WERI-Rb-1 (cell line): ENCODE measurements at regions not wholly inside any gene's neighbourhood (a gene's known extent, or its start where the extent isn't known, plus 50 kb on each side); places are given as distances from the start of the nearest gene placed in this dataset.

Experiments used
- DNase-seq: peaks from one replicate; pipeline ENCODE4 v3.0.0-alpha.2; 2020
- H3K27ac ChIP-seq: fragments of 250-450 bp; sonication (Bioruptor Pico); 2 replicates; pipeline ENCODE4 v1.5.1; 2020; ENCODE audit warnings: mild to moderate bottlenecking, moderate library complexity
- H3K27me3 ChIP-seq: fragments of 250-450 bp; sonication (Bioruptor Pico); 2 replicates; pipeline ENCODE4 v1.5.1; 2021; ENCODE audit warnings: mild to moderate bottlenecking, low read depth, moderate library complexity; ENCODE audit not compliant: insufficient read depth, severe bottlenecking
- H3K36me3 ChIP-seq: fragments of 250-450 bp; sonication (Bioruptor Pico); 2 replicates; pipeline ENCODE4 v1.5.1; 2020; ENCODE audit warnings: mild to moderate bottlenecking, moderate library complexity
- H3K4me3 ChIP-seq: 2 replicates; pipeline ENCODE4 v1.5.1; 2011; ENCODE audit warnings: low read depth, mild to moderate bottlenecking, control low read depth, low read length
- H3K9me3 ChIP-seq: fragments of 250-450 bp; sonication (Bioruptor Pico); 2 replicates; pipeline ENCODE4 v1.5.1; 2021; ENCODE audit warnings: mild to moderate bottlenecking, moderate library complexity; ENCODE audit not compliant: severe bottlenecking
- TF ChIP-seq, protein P1 (sequence below): IDR thresholded peaks from 2 replicates; pipeline ENCODE4 v1.5.1; 2011; ENCODE audit warnings: low read depth, mild to moderate bottlenecking, control low read depth, inconsistent platforms, low read length

- Histone ChIP-seq H3K9me3 (no peaks in the 10 kb centered on the region), H3K36me3 (no peaks in the 10 kb centered on the region), H3K27ac (no peak overlapping the region), H3K27me3 (no peaks in the 10 kb centered on the region), H3K4me3 (no peak overlapping the region)
- no peak for DNase-seq
- TF ChIP-seq, protein P1, sequence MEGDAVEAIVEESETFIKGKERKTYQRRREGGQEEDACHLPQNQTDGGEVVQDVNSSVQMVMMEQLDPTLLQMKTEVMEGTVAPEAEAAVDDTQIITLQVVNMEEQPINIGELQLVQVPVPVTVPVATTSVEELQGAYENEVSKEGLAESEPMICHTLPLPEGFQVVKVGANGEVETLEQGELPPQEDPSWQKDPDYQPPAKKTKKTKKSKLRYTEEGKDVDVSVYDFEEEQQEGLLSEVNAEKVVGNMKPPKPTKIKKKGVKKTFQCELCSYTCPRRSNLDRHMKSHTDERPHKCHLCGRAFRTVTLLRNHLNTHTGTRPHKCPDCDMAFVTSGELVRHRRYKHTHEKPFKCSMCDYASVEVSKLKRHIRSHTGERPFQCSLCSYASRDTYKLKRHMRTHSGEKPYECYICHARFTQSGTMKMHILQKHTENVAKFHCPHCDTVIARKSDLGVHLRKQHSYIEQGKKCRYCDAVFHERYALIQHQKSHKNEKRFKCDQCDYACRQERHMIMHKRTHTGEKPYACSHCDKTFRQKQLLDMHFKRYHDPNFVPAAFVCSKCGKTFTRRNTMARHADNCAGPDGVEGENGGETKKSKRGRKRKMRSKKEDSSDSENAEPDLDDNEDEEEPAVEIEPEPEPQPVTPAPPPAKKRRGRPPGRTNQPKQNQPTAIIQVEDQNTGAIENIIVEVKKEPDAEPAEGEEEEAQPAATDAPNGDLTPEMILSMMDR, result no peak
These were observed 451.3 kb downstream of the NTRK3 start for GRCh38 chr15:87805117-87805820.

- Histone ChIP-seq H3K36me3 (no peaks in the 10 kb centered on the region), H3K27me3 (no peaks in the 10 kb centered on the region), H3K27ac (no peak overlapping the region), H3K4me3 (no peak overlapping the region), H3K9me3 (no peaks in the 10 kb centered on the region)
- no peak for DNase-seq
- TF ChIP-seq, protein P1, result no peak
These were observed 452.1 kb downstream of the NTRK3 start for GRCh38 chr15:87804451-87804850.

GRCh38 chr15:87799838-87800237, 456.7 kb downstream of the NTRK3 start:
- Histone ChIP-seq H3K4me3 (no peak overlapping the region), H3K9me3 (no peaks in the 10 kb centered on the region), H3K27ac (no peak overlapping the region), H3K36me3 (no peaks in the 10 kb centered on the region), H3K27me3 (no peaks in the 10 kb centered on the region)
- no peak for DNase-seq
- TF ChIP-seq, protein P1, result no peak

GRCh38 chr15:87799428-87799827, 457.1 kb downstream of the NTRK3 start:
- H3K27ac ChIP-seq, result no peak overlapping the region
- H3K9me3 ChIP-seq, result no peaks in the 10 kb centered on the region
- H3K27me3 ChIP-seq, result no peaks in the 10 kb centered on the region
- TF ChIP-seq, protein P1, result no peak
- H3K4me3 ChIP-seq, result no peak overlapping the region
- no peaks in the 10 kb centered on the region for H3K36me3 ChIP-seq
- DNase-seq, result no peak

DNA sequence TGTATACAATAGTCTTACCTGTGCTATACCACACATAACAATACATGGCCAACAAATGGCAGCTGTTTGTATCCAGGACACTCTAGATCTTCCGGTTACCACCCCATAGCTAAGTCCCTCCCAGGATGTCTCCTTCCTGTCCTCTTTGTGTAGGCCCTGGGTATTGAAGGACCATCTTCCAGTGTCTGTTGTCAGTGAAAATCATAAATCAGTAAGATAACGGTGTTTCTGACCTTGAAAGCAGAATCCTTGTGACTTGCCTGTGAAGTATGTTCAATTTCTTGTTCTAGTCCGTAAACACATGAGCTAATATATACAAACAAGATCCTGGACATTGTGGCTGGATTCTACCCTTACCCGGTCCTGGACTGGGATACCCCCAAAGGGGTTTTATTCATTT, 462.8 kb downstream of the NTRK3 start:
- DNase-seq, result no peak

More for the DNA sequence above, 462.8 kb downstream of the NTRK3 start:
- Histone ChIP-seq H3K4me3 (no peak overlapping the region), H3K27me3 (no peaks in the 10 kb centered on the region), H3K9me3 (no peaks in the 10 kb centered on the region), H3K27ac (no peak overlapping the region), H3K36me3 (no peaks in the 10 kb centered on the region)
- TF ChIP-seq, protein P1, result no peak
